ENCODE measurements at regions not wholly inside any gene's neighbourhood (a gene's known extent, or its start where the extent isn't known, plus 50 kb on each side); places are given as distances from the start of the nearest gene placed in this dataset.
"Not testable (repeated sequence)": the region's sequence is repeated elsewhere in the genome, so short reads cannot be mapped to it uniquely, and the experiment has no call there.

DNA sequence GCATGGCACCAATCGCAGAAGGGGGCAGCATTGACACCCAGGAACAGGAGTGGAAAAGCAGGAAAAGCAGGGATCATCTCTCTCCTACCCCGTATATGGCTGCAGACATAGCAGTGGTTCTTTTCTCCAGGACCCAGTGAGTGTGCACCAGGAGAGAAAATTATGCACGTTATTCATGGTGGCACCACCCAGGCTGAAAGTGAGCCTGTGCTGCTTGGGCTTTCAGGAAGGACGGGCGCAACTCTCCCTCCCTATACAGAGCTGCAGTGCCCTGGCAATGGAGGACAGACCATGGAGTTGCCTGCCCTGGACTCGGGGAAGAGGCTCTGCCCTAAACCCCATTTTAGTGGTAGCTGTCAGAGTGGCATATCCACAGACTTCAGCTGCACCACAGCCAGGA is 132.1 kb downstream of the PPIAL4A start:
- TF ChIP-seq, protein P1, sequence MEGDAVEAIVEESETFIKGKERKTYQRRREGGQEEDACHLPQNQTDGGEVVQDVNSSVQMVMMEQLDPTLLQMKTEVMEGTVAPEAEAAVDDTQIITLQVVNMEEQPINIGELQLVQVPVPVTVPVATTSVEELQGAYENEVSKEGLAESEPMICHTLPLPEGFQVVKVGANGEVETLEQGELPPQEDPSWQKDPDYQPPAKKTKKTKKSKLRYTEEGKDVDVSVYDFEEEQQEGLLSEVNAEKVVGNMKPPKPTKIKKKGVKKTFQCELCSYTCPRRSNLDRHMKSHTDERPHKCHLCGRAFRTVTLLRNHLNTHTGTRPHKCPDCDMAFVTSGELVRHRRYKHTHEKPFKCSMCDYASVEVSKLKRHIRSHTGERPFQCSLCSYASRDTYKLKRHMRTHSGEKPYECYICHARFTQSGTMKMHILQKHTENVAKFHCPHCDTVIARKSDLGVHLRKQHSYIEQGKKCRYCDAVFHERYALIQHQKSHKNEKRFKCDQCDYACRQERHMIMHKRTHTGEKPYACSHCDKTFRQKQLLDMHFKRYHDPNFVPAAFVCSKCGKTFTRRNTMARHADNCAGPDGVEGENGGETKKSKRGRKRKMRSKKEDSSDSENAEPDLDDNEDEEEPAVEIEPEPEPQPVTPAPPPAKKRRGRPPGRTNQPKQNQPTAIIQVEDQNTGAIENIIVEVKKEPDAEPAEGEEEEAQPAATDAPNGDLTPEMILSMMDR (IDR thresholded peaks at IDR 0.05; ENCODE audit: low read depth, low read length) = not testable (repeated sequence)
- not testable (repeated sequence) for TF ChIP-seq EZH2phosphoT487 (IDR thresholded peaks at IDR 0.05; ENCODE audit: low read depth)
